ENCODE measurements at regions not wholly inside any gene's neighbourhood (a gene's known extent, or its start where the extent isn't known, plus 50 kb on each side); places are given as distances from the start of the nearest gene placed in this dataset.
A peak's percentile ranks its signal among the peaks of the same experiment; 100 is the strongest.

- no peak for TF ChIP-seq CTCF (IDR thresholded peaks at IDR 0.05; ENCODE audit: insufficient read depth, low read length)
- DNase-seq (ENCODE audit: low read depth), result no peak
Measured at GRCh38 chr5:67963789-67964519, 251.6 kb upstream of the PIK3R1 start.

GRCh38 chr5:67960939-67961338 is 254.6 kb upstream of the PIK3R1 start:
- DNase-seq (ENCODE audit: low read depth), result no peak

More at GRCh38 chr5:67963789-67964519, 251.6 kb upstream of the PIK3R1 start:
- no peak overlapping the region for H3K4me3 ChIP-seq (ENCODE audit: low read depth, low read length)

GRCh38 chr5:67957374-67957773 is 258.2 kb upstream of the PIK3R1 start:
- TF ChIP-seq CTCF (IDR thresholded peaks at IDR 0.05; ENCODE audit: insufficient read depth, low read length), result no peak
- H3K4me3 ChIP-seq (ENCODE audit: low read depth, low read length), result no peak overlapping the region
- DNase-seq (ENCODE audit: low read depth), result no peak

More at GRCh38 chr5:67960939-67961338, 254.6 kb upstream of the PIK3R1 start:
- TF ChIP-seq CTCF (IDR thresholded peaks at IDR 0.05; ENCODE audit: insufficient read depth, low read length), result no peak
- no peak overlapping the region for H3K4me3 ChIP-seq (ENCODE audit: low read depth, low read length)

- H3K4me3 ChIP-seq (ENCODE audit: low read depth, low read length), result no peak overlapping the region
- TF ChIP-seq CTCF (IDR thresholded peaks at IDR 0.05; ENCODE audit: insufficient read depth, low read length), result no peak
- no peak for DNase-seq (ENCODE audit: low read depth)
Measured at GRCh38 chr5:67954351-67954750, 261.2 kb upstream of the PIK3R1 start.

- no peak overlapping the region for H3K4me3 ChIP-seq (ENCODE audit: low read depth, low read length)
- DNase-seq (ENCODE audit: low read depth), result no peak
- TF ChIP-seq CTCF (IDR thresholded peaks at IDR 0.05; ENCODE audit: insufficient read depth, low read length), result no peak
Measured at GRCh38 chr5:67942421-67942820, 273.1 kb upstream of the PIK3R1 start.

- H3K4me3 ChIP-seq (ENCODE audit: low read depth, low read length), result no peak overlapping the region
- peak; percentile 93 for DNase-seq (ENCODE audit: low read depth)
- no peak for TF ChIP-seq CTCF (IDR thresholded peaks at IDR 0.05; ENCODE audit: insufficient read depth, low read length)
Measured at GRCh38 chr5:67941614-67942401, 273.7 kb upstream of the PIK3R1 start.

Data from fibroblast of the aortic adventitia (primary cell).